ENCODE measurements at regions not wholly inside any gene's neighbourhood (a gene's known extent, or its start where the extent isn't known, plus 50 kb on each side); places are given as distances from the start of the nearest gene placed in this dataset.

DNA sequence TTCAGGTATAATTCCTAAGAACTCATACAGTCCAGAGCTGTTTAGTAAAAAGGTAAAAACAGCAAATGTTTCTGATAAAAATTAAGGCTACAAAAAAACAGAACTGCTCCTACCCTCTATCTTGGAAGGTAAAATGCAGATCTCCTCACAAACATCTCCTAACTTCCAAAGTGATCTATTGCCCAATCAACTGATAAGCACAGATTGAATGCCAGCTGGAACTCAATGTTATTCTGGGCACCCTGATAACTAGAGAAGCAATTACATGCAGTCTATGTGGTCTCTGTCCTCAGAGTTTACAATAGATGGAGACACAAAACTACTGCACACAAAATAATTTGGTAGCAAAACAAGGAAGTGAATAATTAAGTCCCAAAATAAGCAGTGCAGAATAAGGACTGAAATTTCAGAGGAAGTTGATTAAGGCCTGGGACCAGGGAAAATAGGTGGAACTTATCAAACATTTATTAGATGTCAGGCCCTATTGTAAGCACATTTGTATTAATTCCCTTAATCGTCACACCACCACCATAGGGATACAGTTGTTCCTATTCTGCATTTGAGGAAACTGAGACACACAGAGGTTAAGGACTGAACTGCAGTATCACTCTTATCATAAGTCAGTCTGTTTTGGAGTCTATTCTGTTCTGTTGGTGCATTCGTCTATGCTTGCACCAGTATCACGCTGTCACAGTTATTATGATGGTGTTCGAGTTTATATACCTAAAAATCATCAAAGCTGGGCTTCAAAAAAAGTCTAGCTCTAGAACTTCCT lies 102.2 kb upstream of the TARS1 start:
- Histone ChIP-seq H3K36me3 (ENCODE audit: low read depth) (no peaks in the 10 kb centered on the region), H3K9me3 (ENCODE audit: insufficient read depth, low read depth) (peaks cover 3% of the 10 kb centered on the region; the same call in 1 of the 2 replicates), H3K27ac (no peak overlapping the region), H3K4me1 (replicated peaks; ENCODE audit: insufficient read depth) (0 out of 2 replicates have a peak, but pooled peaks cover 2% of the 10 kb centered on the region), H3K9me2 (ENCODE audit: insufficient read depth) (no peaks in the 10 kb centered on the region), H3K4me3 (no peak overlapping the region), H3F3A (ENCODE audit: insufficient read depth, low read depth) (no peaks in the 10 kb centered on the region), H3K4me2 (no peak overlapping the region), H4K20me1 (ENCODE audit: insufficient read depth) (no peaks in the 10 kb centered on the region), H2AFZ (no peak overlapping the region; the same call in 1 of the 2 replicates), H3K79me2 (ENCODE audit: low read depth) (no peaks in the 10 kb centered on the region), H3K27me3 (ENCODE audit: insufficient read depth, low read depth) (no peaks in the 10 kb centered on the region)
- BruUV-seq (replicated peaks): no TSS peak
- no peak for DNase-seq
- ChIA-PET POLR2A (ENCODE audit: unreplicated experiment) (no interaction called here), CTCF (no interaction called here)
- TF ChIP-seq CTCF (conservative IDR thresholded peaks at IDR 0.05): no peak
- TF ChIP-seq EZH2 (IDR thresholded peaks at IDR 0.05; ENCODE audit: low read depth): no peak
- intact Hi-C loops (cut with micrococcal nuclease; ENCODE audit: unreplicated experiment): no loop called here

DNA sequence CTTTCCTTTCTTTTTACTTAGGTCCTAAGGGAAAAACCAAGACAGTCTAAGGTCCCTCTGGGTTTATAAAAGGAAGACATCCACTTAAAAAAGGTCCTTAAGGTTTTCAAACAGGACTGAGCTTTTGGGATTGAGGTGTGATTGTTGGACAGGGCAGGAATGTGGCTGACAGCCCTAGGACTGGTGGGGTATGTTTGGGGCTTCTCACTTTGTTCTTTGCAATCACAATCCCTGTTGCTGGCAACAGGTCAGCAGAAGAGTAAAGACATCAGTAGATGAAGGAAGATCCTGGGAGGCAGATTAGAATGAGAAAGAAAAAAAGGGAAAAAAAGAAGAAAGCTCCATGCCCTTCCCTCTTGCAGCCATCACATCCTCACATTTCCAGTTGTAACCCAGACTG lies 101.4 kb upstream of the TARS1 start:
- Histone ChIP-seq H3K9me2 (ENCODE audit: insufficient read depth) (no peaks in the 10 kb centered on the region), H4K20me1 (ENCODE audit: insufficient read depth) (no peaks in the 10 kb centered on the region), H3K4me3 (no peak overlapping the region), H3K79me2 (ENCODE audit: low read depth) (no peaks in the 10 kb centered on the region), H3K4me1 (replicated peaks; ENCODE audit: insufficient read depth) (0 out of 2 replicates have a peak, but pooled peaks cover 8% of the 10 kb centered on the region), H3K9me3 (ENCODE audit: insufficient read depth, low read depth) (peaks cover 3% of the 10 kb centered on the region; the same call in 1 of the 2 replicates), H3K27ac (no peak overlapping the region), H3K27me3 (ENCODE audit: insufficient read depth, low read depth) (no peaks in the 10 kb centered on the region), H2AFZ (no peak overlapping the region; the same call in 1 of the 2 replicates), H3K36me3 (ENCODE audit: low read depth) (no peaks in the 10 kb centered on the region), H3K4me2 (no peak overlapping the region), H3F3A (ENCODE audit: insufficient read depth, low read depth) (no peaks in the 10 kb centered on the region)
- POLR2A ChIA-PET (ENCODE audit: unreplicated experiment): no interaction called here
- intact Hi-C loops (cut with micrococcal nuclease; ENCODE audit: unreplicated experiment): no loop called here
- no TSS peak for BruUV-seq (replicated peaks)
- CTCF ChIA-PET: no interaction called here
- DNase-seq: no peak
- TF ChIP-seq EZH2 (IDR thresholded peaks at IDR 0.05; ENCODE audit: low read depth): no peak
- TF ChIP-seq CTCF (conservative IDR thresholded peaks at IDR 0.05): no peak

GRCh38 chr5:33340195-33340594 lies 100.6 kb upstream of the TARS1 start:
- Histone ChIP-seq H2AFZ (peak overlapping the region; percentile 35; the same call in 1 of the 2 replicates), H3K36me3 (ENCODE audit: low read depth) (no peaks in the 10 kb centered on the region), H3K9me2 (ENCODE audit: insufficient read depth) (no peaks in the 10 kb centered on the region), H4K20me1 (ENCODE audit: insufficient read depth) (no peaks in the 10 kb centered on the region), H3K4me3 (no peak overlapping the region), H3K27me3 (ENCODE audit: insufficient read depth, low read depth) (no peaks in the 10 kb centered on the region), H3K9me3 (ENCODE audit: insufficient read depth, low read depth) (peaks cover 3% of the 10 kb centered on the region; the same call in 1 of the 2 replicates), H3K4me1 (replicated peaks; ENCODE audit: insufficient read depth) (0 out of 2 replicates have a peak, but pooled peaks cover 8% of the 10 kb centered on the region), H3K79me2 (ENCODE audit: low read depth) (no peaks in the 10 kb centered on the region), H3F3A (ENCODE audit: insufficient read depth, low read depth) (no peaks in the 10 kb centered on the region), H3K27ac (no peak overlapping the region), H3K4me2 (no peak overlapping the region)
- no TSS peak for BruUV-seq (replicated peaks)
- intact Hi-C loops (cut with micrococcal nuclease; ENCODE audit: unreplicated experiment): no loop called here
- TF ChIP-seq EZH2 (IDR thresholded peaks at IDR 0.05; ENCODE audit: low read depth) (no peak), CTCF (conservative IDR thresholded peaks at IDR 0.05) (no peak)
- no peak for DNase-seq
- POLR2A ChIA-PET (ENCODE audit: unreplicated experiment): no interaction called here
- CTCF ChIA-PET: no interaction called here
